GM21576 (cell line): ENCODE measurements at regions not wholly inside any gene's neighbourhood (a gene's known extent, or its start where the extent isn't known, plus 50 kb on each side); places are given as distances from the start of the nearest gene placed in this dataset.

Source experiments
- ATAC-seq: cut with Tn5 transposase; IDR thresholded peaks from one replicate; pipeline ENCODE4 v1.9.1; 2021; ENCODE audit warnings: mild to moderate bottlenecking, moderate library complexity; ENCODE audit not compliant: unreplicated experiment

DNA sequence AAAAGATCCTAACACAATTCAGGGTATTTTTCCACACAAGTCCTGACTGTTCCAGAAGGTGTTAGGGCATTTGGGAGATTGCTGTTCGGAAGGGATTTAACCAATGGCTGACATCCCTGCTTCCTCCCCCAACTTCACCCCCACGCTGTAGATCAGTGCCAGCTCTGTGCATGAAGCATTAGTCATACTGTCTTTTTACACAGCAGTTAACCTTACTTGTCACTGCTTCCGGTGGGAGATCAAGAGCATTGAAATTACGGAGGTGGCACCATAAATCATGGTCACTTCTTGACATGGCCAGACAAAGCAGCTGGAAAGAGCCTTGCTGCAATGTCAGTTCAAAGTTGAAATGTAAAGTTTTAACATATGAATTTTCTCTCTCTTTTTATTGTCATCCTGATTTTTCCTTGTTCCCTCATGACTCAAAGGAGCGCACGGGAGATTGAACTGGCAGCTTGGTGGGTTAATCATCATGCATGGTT, 70.2 kb downstream of the HRH4 start:
- ATAC-seq, result no peak

DNA sequence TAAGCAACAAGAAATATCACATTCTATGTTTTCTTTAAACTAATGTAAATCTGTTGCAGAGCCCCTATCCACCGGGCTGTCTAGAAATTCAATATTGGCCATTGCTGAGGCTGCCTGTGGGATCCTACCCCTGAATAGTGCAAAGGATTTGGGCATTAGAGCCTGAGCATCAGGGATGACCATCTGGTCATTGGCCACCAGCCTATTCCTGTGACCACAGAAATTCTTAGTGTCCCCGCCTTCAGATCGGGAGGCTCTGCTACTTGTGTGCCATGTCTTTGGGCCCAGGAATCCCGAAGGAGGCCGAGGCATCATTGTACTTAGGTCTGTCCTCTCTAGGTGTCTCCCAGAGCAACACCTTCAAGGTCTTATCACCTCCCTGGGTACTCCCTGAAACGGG, 73.8 kb downstream of the HRH4 start:
- ATAC-seq, result no peak

DNA sequence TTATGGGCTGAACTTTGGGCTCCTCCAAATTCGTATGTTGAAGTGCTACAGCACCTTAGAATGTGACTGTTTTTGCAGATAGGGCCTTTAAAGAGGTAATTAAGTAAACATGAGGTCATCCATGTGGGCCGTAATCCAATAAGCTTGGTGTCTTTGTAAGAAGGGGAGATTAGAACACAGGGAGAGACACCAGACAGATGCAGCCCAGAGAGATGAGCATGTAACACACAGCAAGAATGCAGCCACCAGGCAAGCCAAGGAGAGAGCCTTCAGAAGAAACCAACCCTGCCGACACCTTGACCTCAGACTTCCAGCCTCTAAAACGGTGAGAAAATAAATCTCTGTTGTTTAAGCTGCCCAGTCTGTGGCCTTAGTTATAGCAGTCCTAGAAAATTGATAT, 74.3 kb downstream of the HRH4 start:
- ATAC-seq, result no peak

DNA sequence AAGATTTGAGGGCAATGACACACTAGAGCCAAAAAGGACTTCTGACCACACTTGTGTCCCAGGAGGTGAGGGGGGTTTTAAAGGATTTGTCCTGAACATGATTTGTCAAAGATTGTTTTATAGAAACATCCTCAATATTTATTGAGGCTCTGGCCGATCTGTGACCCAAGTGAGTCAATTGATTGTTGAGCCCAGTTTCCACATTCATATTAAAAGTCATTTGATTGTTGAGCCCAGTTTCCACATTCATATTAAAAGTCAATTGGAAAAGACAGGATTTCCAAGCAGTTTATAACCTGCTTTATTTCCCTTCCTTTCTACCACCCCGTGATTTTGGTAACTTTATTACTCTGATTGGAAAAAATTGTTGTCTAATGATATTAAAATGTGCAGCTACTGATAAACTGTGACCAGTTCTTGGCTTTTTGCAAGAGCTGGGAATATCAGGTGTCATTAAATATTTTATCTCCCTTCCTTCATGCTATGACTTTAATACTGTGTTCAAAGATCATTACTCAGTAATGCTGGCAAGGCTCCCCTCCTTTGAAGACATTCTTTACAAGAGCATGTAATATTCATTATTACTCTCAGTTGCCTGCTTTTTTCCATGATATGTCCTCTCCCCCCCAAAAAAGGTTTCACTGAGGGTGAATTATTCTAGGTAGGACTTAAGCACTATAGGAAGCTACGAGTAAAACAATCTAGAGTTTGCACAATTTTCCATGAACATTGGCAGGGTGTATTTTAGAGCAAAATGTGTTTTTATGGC, 75.3 kb downstream of the HRH4 start:
- no peak for ATAC-seq

DNA sequence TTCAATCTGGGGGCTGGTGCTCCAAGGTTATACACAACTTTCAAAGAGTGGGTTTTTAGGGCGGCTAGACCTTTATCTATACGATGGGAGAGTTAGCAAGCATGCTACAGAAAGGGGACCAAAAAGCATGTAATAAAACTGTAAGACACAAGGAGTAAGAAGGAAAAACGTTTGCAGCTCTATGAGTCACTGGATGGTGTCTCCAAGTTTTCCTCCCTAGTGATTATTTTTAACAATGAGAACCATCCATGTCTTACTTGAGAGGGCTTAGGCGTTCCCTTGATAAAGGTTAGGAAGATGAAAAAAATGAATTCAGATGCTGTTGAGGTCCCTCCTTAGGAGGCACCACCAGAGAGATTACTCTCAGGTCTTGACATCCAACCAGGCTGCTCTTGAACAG, 75.9 kb downstream of the HRH4 start:
- ATAC-seq, result no peak

DNA sequence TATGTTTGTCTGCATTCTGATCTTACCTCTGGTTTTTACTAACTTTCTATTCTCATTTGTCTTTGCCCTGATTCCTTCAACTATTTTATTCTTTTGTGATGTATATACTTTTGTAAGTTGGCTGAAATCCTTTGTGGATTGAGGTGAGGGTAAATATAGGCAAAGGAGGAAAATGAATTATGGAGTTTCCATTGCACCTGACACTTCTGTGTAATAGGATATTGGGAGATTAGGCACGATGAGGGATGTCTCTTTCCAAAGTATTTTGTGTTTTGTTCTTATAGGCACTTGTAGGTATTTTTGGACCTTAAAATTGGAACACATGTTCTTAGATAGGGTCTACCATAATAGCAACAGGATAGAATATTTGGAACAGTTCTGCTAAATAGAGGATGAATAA, 76.4 kb downstream of the HRH4 start:
- no peak for ATAC-seq

DNA sequence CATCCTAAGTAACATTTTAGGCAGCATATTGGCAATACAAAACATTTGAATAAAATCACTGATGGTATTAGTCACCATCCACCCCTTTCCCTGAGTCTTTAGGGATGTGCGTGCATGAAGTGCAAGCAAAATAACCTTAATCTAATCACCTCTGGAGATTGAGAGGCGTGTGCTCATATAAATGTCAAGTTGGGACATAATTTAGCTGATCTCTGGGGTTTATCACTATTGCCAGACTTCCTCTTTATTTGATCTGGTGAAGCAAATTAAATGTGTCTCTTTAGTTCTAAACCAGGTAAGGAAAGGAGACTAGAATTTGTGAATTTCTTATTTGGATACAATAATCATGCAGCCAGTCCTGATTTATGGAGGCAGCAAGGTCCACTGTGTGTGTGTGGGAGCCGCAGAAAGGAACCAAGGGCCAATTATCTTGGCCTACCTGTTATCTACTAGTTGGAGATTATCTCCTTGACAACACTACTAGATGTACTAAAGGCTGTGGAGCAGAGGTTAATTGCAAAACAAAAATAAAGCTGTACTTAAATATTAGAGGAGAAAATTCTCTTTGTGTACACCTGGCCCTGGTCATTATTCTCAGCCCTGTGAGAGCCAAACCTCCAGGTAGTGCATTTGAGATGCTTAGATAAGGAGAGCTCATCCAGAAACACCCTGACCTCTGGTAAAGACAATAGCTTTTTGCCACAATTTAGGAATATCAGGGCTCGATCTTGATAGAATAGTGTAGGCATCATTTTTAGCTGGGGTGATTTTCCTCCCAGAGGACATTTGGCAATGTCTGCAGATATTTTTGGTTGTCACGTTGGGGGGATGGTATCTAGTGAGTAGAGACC, 78.2 kb downstream of the HRH4 start:
- ATAC-seq, result no peak

DNA sequence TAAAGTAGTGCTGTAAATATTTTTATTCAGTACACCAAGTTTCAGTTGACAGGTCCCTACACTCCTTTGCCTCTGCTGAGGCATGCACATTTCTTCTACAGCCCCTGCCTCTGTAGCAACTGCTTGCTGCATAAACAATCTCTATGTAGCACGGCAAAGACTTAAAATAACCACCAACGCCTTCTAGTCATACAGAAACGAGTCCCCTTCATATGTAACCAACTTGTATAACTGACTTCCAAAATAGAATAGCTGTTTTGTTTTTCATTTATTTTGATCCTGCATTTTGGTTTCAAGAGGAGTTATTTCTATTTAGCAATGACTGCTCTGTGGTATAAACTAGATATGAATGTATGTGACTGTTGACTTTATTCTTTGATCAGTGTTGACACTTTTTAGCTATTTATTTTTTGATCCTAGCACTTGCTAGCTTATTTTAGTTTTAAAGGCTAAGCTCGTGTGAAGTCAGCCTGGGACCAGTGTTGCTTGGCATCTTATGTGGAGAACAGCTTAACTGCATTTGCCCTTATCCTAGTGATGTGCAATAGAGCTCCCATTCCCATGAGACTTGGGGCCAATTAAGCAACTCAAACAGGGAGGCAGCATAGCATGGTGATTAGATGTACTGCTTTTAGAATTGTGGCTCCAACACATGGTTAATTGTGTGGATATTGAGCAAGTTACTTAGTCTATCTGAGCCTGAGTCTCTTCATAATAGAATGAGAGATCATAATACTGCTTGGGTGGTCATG, 79.6 kb downstream of the HRH4 start:
- ATAC-seq, result no peak

DNA sequence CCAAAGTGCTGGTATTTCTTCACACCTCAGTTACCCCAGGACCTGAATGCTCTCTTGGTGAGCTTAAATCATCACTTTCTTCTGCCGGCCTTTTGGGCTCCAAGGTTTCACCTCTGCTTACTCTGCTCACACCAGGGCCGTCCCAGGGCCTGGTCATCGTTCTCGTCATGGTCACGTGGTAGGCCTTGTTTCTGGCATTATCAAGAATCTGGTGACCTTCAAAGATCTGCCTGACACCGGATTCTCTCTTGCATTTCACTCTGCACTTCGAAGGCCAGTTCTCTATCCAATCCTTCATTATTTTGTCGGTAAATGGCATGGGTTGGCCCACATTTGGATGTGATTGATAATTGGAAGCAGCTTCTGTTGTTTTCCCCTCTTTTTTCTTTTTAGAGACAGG, 80.5 kb downstream of the HRH4 start:
- ATAC-seq, result no peak

DNA sequence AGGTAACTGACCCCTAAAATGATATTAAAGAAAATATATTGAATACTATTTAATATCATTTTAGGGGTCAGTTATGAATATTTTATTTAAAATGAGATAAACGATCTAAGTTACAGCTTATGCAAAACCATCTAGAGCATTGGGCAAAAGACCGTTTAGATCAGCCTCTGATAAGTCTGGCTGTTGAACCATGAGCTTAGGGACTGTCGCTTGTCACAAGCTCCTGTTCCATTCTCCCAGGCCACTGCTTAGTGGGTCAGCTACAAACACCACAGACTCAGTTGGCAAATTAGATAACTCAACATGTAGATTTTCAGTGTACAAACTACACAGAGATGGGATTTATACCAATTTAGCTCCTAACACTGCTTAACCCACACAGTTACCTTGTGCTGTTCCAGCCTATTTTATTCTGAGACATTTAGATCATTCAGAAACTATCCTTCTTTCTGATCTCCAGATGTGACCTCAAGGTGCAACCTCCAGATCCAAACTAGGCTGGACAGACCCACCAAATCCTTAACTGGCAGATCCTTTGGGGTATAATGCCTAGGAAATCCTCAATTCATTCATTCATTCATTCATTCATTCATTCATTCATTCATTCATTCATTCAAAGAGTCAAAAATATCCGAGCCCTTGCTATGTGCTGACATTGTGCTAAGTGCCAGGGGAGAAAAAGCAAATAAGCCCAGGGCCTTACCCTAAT, 82.8 kb downstream of the HRH4 start:
- ATAC-seq, result no peak

DNA sequence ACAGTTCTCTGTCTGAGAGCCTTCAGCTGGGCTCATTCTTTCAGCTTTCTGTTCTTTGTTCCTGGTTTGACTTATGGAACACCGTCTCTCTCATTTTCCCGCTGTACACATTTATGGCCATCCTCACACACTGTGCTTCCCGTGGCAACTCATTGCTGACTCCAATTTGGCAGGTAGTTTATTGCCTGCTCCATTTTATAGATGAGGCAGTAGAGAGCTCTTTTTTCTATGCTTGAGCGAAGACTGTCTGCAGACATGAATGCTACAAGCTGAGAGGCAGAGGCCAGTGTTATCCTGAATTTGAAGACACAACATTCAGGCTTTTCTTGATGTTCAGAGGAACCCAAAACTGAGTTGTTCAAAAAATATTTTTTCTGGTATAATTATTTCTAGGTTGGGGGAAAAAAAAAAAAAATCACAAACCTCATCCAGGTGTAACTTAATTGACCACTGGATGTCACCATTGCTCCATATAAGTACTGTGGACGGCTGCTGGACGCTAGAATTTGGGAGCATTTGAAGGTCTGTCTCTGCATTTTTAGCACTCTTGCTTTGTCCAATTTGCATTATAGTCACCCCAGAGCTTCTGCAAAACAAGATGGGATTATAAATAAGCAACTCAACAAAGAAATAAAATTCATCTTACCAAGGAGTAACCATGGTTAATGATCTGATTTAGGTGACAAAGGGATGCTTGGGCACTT, 83.5 kb downstream of the HRH4 start:
- no peak for ATAC-seq

DNA sequence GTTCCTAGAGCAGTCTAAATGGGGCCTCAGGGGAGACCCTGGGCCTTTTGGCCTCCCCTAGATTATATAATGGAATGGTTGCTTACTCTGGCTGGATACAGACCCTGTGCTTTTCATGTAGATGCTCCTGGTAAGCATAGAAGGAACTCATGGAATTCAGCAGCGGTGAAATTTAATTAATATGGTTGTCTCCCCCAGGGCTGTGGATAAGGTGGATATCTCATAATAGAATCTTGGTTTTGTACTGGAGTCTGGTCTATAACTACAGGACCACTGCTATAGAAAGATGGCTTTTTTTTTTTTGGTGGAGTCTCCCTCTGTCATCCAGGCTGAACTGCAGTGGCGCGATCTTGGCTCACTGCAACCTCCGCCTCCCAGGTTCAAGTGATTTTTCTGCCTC, 84.5 kb downstream of the HRH4 start:
- ATAC-seq, result no peak

DNA sequence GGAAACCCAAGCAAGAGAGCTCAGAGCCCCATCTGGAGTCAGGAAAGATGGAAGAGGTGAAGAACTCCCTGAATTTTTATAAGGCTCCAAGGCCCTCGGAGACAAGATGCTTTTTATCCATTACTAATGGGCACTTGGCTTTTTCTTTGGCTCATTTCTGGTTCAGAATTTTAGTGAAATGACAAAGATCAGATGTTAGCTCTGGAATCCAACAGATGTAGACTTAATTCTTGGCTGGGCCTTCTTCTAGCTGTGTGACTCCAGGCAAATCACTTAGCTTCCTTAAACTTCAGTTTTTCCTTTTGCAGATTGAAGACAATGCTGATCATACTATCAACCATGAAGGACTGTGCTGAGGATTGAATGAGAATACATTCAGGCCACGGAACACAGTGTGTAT, 85.2 kb downstream of the HRH4 start:
- ATAC-seq, result no peak

DNA sequence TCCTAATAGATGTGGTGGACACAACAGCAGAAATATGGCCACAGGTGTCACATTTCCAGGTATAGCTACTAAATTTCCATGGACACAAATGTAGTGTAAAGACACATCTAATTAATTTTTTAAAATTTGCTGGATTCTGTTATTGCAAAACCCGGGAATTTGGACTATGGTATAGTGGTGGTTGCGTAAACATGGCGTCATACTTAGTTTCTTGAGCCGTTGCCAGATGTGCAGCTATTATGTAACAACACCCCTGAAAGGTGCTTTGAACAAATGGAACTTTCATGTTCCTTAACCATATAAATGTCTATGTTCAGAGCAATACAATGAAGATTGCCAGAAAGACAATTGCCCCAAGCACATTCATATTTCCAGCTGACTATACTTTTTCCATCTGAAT, 85.9 kb downstream of the HRH4 start:
- ATAC-seq, result no peak

DNA sequence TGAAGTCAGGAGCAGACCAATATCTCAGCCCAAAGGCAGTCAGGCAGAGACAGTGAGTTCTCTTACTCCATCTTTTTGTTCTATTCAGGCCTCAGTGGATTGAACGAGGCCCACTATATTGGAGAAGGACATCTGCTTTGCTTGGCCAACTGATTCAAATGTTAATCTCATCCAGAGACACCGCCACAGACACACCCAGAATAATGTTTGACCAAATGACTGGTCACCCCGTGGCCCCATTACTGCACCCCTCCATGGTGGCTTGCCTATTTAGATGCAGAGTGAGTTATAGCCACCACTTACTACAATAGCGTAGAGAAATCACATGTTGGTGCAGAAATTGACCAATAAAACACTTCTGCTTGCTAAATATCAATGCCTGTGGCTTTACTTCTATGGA, 88.1 kb downstream of the HRH4 start:
- ATAC-seq, result no peak

DNA sequence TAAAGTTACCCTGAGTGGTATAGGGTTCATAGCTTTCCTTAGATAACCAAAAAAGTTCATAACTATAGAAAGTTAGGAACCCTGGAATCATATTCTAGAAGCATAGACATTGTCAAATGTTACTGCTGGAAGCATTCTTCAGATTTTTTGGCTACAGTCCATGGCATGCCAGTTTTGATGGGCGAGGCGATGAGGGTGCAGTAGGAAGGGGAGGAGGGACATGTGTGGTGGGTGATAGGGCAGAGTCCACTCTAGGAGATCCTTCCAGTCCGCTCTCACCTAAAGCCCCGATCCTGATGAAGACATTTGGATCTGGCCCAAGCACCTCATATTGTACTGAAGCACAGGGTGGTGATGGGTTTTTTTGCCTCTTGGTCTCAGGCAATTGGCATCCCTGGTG, 91.8 kb downstream of the HRH4 start:
- no peak for ATAC-seq

DNA sequence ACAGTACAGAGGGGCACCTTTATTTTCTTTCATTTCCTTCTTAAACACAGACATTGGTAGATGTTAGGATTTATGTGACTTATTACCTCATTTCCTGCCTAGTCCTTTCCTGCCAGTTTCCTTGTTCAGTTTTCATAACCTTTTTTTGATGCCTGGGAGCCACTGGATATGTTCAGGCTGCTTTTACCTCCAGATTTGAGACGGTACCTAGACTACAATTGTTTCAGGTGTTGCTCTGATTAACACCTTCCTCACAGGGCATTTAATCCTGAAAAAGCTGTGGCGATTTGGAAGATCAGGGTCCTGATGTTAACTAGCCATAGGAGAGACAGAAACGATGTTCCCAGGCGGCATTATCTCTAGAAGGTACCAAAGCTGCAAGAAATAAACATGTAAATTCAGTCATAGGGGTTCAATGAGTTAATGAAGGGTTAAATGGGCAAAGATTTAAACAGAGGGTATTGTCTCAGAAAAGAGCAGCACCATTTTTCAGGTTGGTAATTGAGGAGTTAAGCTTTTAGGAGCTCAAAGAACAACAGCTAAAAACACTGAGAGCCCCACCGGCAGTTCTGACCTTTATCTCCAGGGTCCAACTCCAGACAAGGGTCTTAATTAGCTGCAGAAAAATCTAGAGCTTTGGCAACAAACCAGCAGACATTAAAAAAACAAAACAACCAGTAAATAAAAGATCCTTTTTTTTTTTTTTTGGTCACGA, 93.3 kb downstream of the HRH4 start:
- ATAC-seq, result no peak

DNA sequence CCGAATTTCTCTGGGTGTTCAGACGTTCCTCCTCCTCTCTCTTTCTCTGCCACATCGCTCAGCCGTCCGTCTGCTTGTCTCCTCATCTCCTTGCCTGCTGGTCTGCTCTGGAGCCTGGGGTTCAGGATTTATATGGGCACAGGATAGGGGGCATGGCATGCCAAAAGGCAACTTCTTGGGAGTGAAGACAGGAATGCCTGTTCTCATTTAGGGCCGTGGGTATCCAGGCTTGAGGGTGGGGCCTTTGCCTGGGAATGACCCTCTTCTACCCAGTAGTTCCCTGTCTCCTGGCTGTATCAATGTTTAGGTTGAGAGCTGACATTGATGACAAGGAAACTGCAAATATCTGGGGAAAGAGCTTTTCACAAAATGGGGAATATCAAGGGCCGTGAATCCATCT, 98.0 kb downstream of the HRH4 start:
- ATAC-seq, result no peak

DNA sequence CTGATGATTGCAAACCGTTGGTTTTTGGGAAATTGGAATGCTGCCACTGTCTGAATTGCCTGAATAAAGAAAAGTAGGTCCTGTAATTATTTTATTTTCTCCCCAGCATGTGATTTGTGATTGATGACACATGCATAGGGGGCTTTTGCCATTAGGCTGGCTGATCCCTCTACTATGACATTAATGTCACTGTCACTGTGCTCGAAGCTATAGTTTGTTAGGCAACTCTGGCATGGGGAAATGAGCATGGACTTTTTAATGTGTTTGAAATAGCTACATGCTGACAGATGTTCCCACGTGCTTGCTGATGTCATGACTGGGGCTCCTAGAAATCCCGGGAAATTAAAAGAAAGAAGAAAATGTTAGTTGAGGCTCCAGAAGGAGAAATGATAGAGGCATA, 99.1 kb downstream of the HRH4 start:
- ATAC-seq, result no peak

DNA sequence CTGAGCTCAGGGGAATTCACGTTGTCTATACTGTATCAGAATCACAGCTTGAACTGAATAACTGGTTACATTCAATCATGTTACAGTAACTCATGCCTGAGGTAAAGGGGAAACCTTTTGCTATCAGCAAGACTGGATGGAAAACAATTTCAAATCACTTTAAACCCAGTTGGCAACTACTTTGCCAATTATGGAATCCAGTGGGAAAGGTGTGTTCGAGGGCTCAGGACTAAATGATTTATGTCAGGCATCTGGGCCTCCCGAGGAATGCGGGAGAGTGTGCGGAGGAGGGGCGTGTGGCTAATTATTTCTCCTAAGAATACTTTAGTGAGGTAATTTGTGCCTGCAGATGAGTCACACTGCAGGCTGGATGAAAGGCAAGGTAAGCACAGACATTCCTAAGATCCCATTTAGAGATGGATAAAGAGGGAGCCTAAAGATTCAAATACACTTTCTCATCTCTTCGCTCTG, 100.1 kb downstream of the HRH4 start:
- no peak for ATAC-seq
